ENCODE measurements at regions not wholly inside any gene's neighbourhood (a gene's known extent, or its start where the extent isn't known, plus 50 kb on each side); places are given as distances from the start of the nearest gene placed in this dataset.

DNA sequence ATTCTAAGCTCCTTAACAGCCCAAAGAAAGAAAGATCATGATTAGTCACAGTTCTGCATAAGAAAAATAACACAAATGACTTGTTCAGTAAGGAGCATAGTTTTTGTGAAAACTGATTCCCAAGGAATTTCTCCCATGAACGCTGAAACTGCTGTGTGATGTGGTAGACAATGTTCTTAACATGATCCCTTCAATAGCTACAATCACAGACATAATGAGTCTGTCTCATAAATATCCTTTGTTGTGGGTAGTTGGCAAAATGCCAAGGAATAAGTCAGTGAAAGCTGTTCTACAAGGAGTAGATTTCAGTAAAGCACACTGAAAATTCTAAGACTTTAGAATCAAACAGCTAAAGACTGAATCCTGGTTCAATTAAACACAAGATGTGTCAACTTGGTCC, 404.8 kb downstream of the HLX start:
- TF ChIP-seq, protein P1, sequence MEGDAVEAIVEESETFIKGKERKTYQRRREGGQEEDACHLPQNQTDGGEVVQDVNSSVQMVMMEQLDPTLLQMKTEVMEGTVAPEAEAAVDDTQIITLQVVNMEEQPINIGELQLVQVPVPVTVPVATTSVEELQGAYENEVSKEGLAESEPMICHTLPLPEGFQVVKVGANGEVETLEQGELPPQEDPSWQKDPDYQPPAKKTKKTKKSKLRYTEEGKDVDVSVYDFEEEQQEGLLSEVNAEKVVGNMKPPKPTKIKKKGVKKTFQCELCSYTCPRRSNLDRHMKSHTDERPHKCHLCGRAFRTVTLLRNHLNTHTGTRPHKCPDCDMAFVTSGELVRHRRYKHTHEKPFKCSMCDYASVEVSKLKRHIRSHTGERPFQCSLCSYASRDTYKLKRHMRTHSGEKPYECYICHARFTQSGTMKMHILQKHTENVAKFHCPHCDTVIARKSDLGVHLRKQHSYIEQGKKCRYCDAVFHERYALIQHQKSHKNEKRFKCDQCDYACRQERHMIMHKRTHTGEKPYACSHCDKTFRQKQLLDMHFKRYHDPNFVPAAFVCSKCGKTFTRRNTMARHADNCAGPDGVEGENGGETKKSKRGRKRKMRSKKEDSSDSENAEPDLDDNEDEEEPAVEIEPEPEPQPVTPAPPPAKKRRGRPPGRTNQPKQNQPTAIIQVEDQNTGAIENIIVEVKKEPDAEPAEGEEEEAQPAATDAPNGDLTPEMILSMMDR (IDR thresholded peaks at IDR 0.05), result no peak
- TF ChIP-seq POLR2A (IDR thresholded peaks at IDR 0.05), result no peak

Measured in body of pancreas (tissue), 4 donors.